ENCODE measurements at regions not wholly inside any gene's neighbourhood (a gene's known extent, or its start where the extent isn't known, plus 50 kb on each side); places are given as distances from the start of the nearest gene placed in this dataset.

DNA sequence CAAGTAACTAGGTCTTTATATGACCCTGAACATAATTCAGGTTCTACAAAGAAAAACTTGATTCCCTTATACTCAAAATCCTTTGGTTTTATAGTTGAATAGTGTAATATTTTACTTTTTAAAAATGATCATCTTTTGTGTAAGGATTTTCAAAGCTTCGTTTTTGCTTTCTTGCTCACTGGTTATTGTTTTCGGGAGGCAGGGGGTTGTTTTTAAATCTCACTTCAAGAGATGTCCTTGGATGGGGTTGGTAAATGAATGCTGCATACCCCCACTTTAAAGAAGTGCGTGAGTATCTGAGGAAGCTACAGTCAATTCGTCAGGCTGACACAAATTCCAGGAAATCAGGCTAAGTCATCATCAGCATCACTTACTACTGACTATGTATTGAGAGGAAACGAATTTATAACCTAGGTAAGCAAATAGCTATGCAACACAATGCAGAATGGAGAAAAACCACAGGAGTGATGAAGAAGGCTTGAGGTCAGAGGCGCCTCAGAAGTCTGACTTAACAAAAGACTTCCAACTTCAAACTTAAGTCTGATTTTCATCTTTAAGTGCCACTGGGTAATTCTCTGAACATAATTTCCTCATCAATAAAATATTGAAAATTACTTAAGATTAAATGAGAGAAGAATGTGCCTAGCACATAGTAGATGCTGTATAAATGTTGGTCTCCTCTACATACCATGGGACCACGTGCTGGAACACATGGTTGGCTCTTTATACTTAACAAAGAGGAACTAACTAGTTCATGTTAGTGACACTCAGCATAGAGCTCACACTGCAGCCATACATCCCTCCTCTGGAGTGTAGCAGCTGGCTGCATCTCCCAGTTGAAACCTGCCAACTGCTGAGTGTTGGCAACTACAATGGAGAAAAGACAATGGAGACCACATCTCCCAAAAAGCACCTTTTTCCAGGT lies 106.0 kb upstream of the KIF2A start:
- Histone ChIP-seq H4K8ac (ENCODE audit: extremely low read depth, insufficient read depth, low read length) (no peak overlapping the region), H3K4me1 (replicated peaks in 1 of 4; ENCODE audit: control insufficient read depth in 3 of 4, insufficient read depth in 4 of 4, low read length in 3 of 4) (no peaks in the 10 kb centered on the region), H4K20me1 (replicated peaks in 1 of 2; ENCODE audit: control insufficient read depth in 1 of 2, insufficient read depth in 2 of 2, low read length in 2 of 2) (no peaks in the 10 kb centered on the region), H2BK5ac (ENCODE audit: low read depth, low read length) (no peak overlapping the region), H3K18ac (ENCODE audit: extremely low read depth, low read length) (no peak overlapping the region), H2BK12ac (ENCODE audit: low read depth, low read length) (no peak overlapping the region), H3K27me3 (replicated peaks in 1 of 4; ENCODE audit: control insufficient read depth in 3 of 4, extremely low read depth in 1 of 4, insufficient read depth in 3 of 4, low read length in 3 of 4) (no peaks in the 10 kb centered on the region), H3K79me2 (ENCODE audit: control insufficient read depth in 1 of 2, insufficient read depth in 2 of 2, low read length in 2 of 2) (no peaks in the 10 kb centered on the region), H4K5ac (ENCODE audit: insufficient read length, low read depth, low read length) (no peak overlapping the region), H3K79me1 (ENCODE audit: low read depth, low read length) (no peaks in the 10 kb centered on the region), H2AK5ac (ENCODE audit: low read depth, low read length) (no peak overlapping the region), H2AFZ (ENCODE audit: low read length) (no peak overlapping the region), H3K27ac (ENCODE audit: low read depth, low read length) (no peak overlapping the region), H3K4me2 (ENCODE audit: insufficient read depth in 1 of 2, low read depth in 2 of 2, low read length in 2 of 2) (no peak overlapping the region), H2BK20ac (ENCODE audit: low read length) (no peak overlapping the region), H3K9ac (replicated peaks in 1 of 4; ENCODE audit: extremely low read depth in 1 of 4, low read depth in 3 of 4, low read length in 3 of 4) (no peak overlapping the region), H2BK120ac (replicated peaks; ENCODE audit: low read depth, low read length) (no peak overlapping the region), H3K23me2 (ENCODE audit: low read depth, low read length) (no peaks in the 10 kb centered on the region), H3K9me3 (ENCODE audit: insufficient read depth in 2 of 2, low read depth in 1 of 2, low read length in 1 of 2) (no peaks in the 10 kb centered on the region), H3K36me3 (ENCODE audit: control insufficient read depth in 2 of 4, insufficient read depth in 4 of 4, low read length in 3 of 4) (no peaks in the 10 kb centered on the region), H3K4ac (replicated peaks; ENCODE audit: insufficient read length, low read depth, low read length) (no peak overlapping the region), H3K14ac (ENCODE audit: insufficient read length) (no peak overlapping the region), H3K56ac (replicated peaks; ENCODE audit: insufficient read length, low read depth, low read length) (no peak overlapping the region), H3K4me3 (ENCODE audit: extremely low read depth in 1 of 4, insufficient read depth in 2 of 4, low read depth in 3 of 4, low read length in 4 of 4) (no peak overlapping the region), H4K91ac (replicated peaks; ENCODE audit: insufficient read length, low read length) (no peak overlapping the region), H2BK15ac (ENCODE audit: low read length) (no peak overlapping the region), H3K23ac (ENCODE audit: insufficient read length) (no peak overlapping the region)
- 87% methylated on average over 7 of the region's 7 CpGs; no CpG with 5 or more reads in 1 of the 2 experiments for WGBS, 2 experiments (ENCODE audit: extremely low coverage in 1 of 2, insufficient coverage in 1 of 2, insufficient read length in 1 of 2, insufficient replicate concordance in 2 of 2, low coverage in 1 of 2, low lambda C conversion rate in 2 of 2, missing lambda C conversion rate in 1 of 2)
- DNase-seq (ENCODE audit: low read depth in 1 of 2, low spot score in 2 of 2) (no peak), FAIRE-seq (no peak)
- ChIA-PET CTCF (ENCODE audit: partially characterized antibody) (interaction anchor here (1.1 kb wide), 1 partner anchor 58 kb away, joined by 3 read pairs; no protein-coding TSS in a partner anchor), POLR2A (ENCODE audit: partially characterized antibody) (no interaction called here)
- TF ChIP-seq RBBP5 (IDR thresholded peaks at IDR 0.05; ENCODE audit: borderline replicate concordance, low read depth, low read length): no peak
- TF ChIP-seq RFX5 (IDR thresholded peaks at IDR 0.05; ENCODE audit: borderline replicate concordance, low read depth, low read length): no peak
- TF ChIP-seq GTF2F1 (IDR thresholded peaks at IDR 0.05; ENCODE audit: borderline replicate concordance, low read depth, low read length): no peak
- no peak for TF ChIP-seq BCL11A (IDR thresholded peaks at IDR 0.05; ENCODE audit: low read depth in 2 of 2, low read length in 2 of 2)
- no peak for TF ChIP-seq JUN (IDR thresholded peaks at IDR 0.05; ENCODE audit: low read depth, low read length)
- no peak for TF ChIP-seq CHD2 (IDR thresholded peaks at IDR 0.05; ENCODE audit: low read length)
- no peak for TF ChIP-seq EP300 (IDR thresholded peaks at IDR 0.05; ENCODE audit: borderline replicate concordance in 1 of 2, low read depth in 2 of 2, low read length in 2 of 2)
- no peak for TF ChIP-seq TAF7 (optimal IDR thresholded peaks at IDR 0.05; ENCODE audit: borderline replicate concordance, low read depth, low read length)
- TF ChIP-seq TBP (IDR thresholded peaks at IDR 0.05; ENCODE audit: low read depth, low read length): no peak
- TF ChIP-seq YY1 (IDR thresholded peaks at IDR 0.05; ENCODE audit: low read depth, low read length): no peak
- no peak for TF ChIP-seq FOSL1 (IDR thresholded peaks at IDR 0.05; ENCODE audit: insufficient read depth, low read depth, low read length)
- no peak for TF ChIP-seq TEAD4 (IDR thresholded peaks at IDR 0.05; ENCODE audit: low read depth, low read length)
- TF ChIP-seq CEBPB (IDR thresholded peaks at IDR 0.05; ENCODE audit: low read depth, low read length): no peak
